Panc1 (cell line): ENCODE measurements at regions not wholly inside any gene's neighbourhood (a gene's known extent, or its start where the extent isn't known, plus 50 kb on each side); places are given as distances from the start of the nearest gene placed in this dataset.

Experiments used
- ATAC-seq: fragments of 200-7000 bp; cut with Tn5 transposase; 2 replicates; pipeline ENCODE4 v1.9.1; 2020; ENCODE audit warnings: mild to moderate bottlenecking, moderate library complexity
- BruUV-seq: library from RNA; stranded (reverse); fragments of 400-500 nt; replicated peaks from 2 replicates; lab custom pipeline; 2021; lab: Mats Ljungman, UMichigan
- CTCF ChIA-PET: fragments of 300-600 bp; sonication (Branson Sonifier 250); formaldehyde crosslinking; loops from one replicate; lab custom pipeline; 2022; ENCODE audit warnings: antibody characterized with exemption; lab: Charles Lee
- POLR2A ChIA-PET: fragments of 300-600 bp; sonication (Branson Sonifier 250); formaldehyde crosslinking; loops from one replicate; lab custom pipeline; 2022; ENCODE audit warnings: antibody characterized with exemption; lab: Charles Lee
- DNase-seq: peaks from one replicate; pipeline ENCODE4 v3.0.0-alpha.2; 2010; ENCODE audit warnings: low read depth, low spot score
- H3K27ac ChIP-seq: 2 replicates; pipeline ENCODE4 v1.5.1; 2011; ENCODE audit warnings: mild to moderate bottlenecking, low read length, inconsistent platforms
- H3K27me3 ChIP-seq: fragments of 200-500 bp; sonication (Bioruptor generic); 2 replicates; pipeline ENCODE4 v1.6.0; 2014; ENCODE audit warnings: low read length, inconsistent platforms; ENCODE audit not compliant: control insufficient read depth, insufficient read depth
- H3K36me3 ChIP-seq: fragments of 200-500 bp; sonication (Bioruptor generic); 2 replicates; pipeline ENCODE4 v1.5.1; 2014; ENCODE audit warnings: inconsistent platforms, mild to moderate bottlenecking, low read length, moderate library complexity; ENCODE audit not compliant: control insufficient read depth, insufficient read depth
- H3K4me1 ChIP-seq: 2 replicates; pipeline ENCODE4 v1.5.1; 2011; ENCODE audit warnings: inconsistent platforms, mild to moderate bottlenecking, low read length, moderate library complexity; ENCODE audit not compliant: control insufficient read depth, insufficient read depth
- H3K4me3 ChIP-seq, 2 experiments: 2 replicates each; pipeline ENCODE4 v1.5.1; 2011 to 2012; ENCODE audit warnings: low read depth in 2 of 2, low read length in 2 of 2, mild to moderate bottlenecking in 2 of 2, inconsistent platforms in 1 of 2, moderate library complexity in 1 of 2
- H3K9me3 ChIP-seq: fragments of 200-500 bp; sonication (Bioruptor generic); 2 replicates; pipeline ENCODE4 v1.5.1; 2014; ENCODE audit warnings: low read depth, mild to moderate bottlenecking, inconsistent platforms, low read length, moderate library complexity; ENCODE audit not compliant: control insufficient read depth, insufficient read depth
- CTCF ChIP-seq: fragments of 450-650 bp; IDR thresholded peaks from 2 replicates; pipeline ENCODE4 v1.5.1; 2017; ENCODE audit warnings: mild to moderate bottlenecking
- POLR2AphosphoS5 ChIP-seq: IDR thresholded peaks from 2 replicates; pipeline ENCODE4 v1.6.1; 2012; ENCODE audit warnings: mild to moderate bottlenecking, low read depth, low read length, moderate library complexity
- REST ChIP-seq, 2 experiments: IDR thresholded peaks; 2 replicates each; pipeline ENCODE4 v1.6.1; 2011 to 2012; ENCODE audit warnings: low read depth in 2 of 2, control low read depth in 1 of 2, low read length in 1 of 2, mild to moderate bottlenecking in 1 of 2, moderate library complexity in 1 of 2; ENCODE audit not compliant: insufficient read depth in 1 of 2
- SIN3A ChIP-seq: IDR thresholded peaks from 2 replicates; pipeline ENCODE4 v1.6.1; 2012; ENCODE audit warnings: low read depth, mild to moderate bottlenecking, low read length, moderate library complexity, borderline replicate concordance; ENCODE audit not compliant: insufficient read depth
- TCF7L2 ChIP-seq: IDR thresholded peaks from 2 replicates; pipeline ENCODE4 v1.6.1; 2011; ENCODE audit warnings: mild to moderate bottlenecking, low read depth, low read length, inconsistent platforms
- in situ Hi-C: cut with HindIII; loops from 2 replicates; pipeline ENCODE4 v1.10.0; 2016; ENCODE audit warnings: low sequenced_read_pairs, low pct_unique_long_range_greater_than_20kb
- intact Hi-C: fragments of 100-400 bp; cut with micrococcal nuclease; formaldehyde crosslinking; loops from one replicate; pipeline ENCODE4 v1.10.0; 2022; ENCODE audit not compliant: unreplicated experiment

- H3K4me3 ChIP-seq = no peak overlapping the region
- no peaks in the 10 kb centered on the region for H3K36me3 ChIP-seq
- intact Hi-C loops (no loop called here), in situ Hi-C loops (no loop called here)
- ATAC-seq (no peak), DNase-seq (no peak)
- H3K27ac ChIP-seq = no peak overlapping the region
- TF ChIP-seq TCF7L2 (no peak), CTCF (no peak), SIN3A (no peak)
- no peaks in the 10 kb centered on the region; the same call in 1 of the 2 replicates for H3K27me3 ChIP-seq
- CTCF ChIA-PET = no interaction called here
- POLR2A ChIA-PET = no interaction called here
- no peaks in the 10 kb centered on the region for H3K4me1 ChIP-seq
- H3K9me3 ChIP-seq = no peaks in the 10 kb centered on the region
- BruUV-seq = no TSS peak
Observed at GRCh38 chr5:152674403-152674802, 269.3 kb upstream of the NMUR2 start.

DNA sequence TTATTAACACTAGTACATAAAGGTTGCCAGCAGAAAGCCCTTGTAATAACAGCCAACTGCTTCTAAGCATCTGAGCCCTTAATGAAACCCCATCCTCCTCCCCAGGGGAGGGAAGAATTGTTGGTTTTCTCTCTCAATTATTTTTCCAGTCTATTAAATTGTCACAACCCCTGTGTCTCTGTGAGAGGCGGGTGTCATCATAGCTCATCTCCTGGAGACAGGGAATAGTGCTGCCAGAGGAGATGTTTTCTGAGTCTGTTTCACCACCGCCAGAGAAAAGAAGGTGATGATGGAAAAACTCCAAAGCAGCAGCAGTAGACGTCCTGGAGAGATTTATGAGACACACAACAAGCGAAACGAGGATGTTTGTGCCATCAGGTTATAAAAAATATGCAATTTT, 271.1 kb upstream of the NMUR2 start:
- TF ChIP-seq TCF7L2 (no peak), SIN3A (no peak), CTCF (no peak), POLR2AphosphoS5 (no peak), REST (IDR thresholded peaks at IDR 0.05; ENCODE audit: insufficient read depth in 1 of 2, low read depth in 2 of 2, low read length in 1 of 2) (no peak)
- ChIA-PET POLR2A (no interaction called here), CTCF (no interaction called here)
- no peaks in the 10 kb centered on the region for H3K9me3 ChIP-seq
- H3K36me3 ChIP-seq = no peaks in the 10 kb centered on the region
- no TSS peak for BruUV-seq
- no peaks in the 10 kb centered on the region for H3K4me1 ChIP-seq
- intact Hi-C loops = no loop called here
- no peak for DNase-seq
- in situ Hi-C loops = no loop called here
- no peak for ATAC-seq
- H3K27me3 ChIP-seq = no peaks in the 10 kb centered on the region; the same call in 1 of the 2 replicates
- H3K4me3 ChIP-seq = no peak overlapping the region
- no peak overlapping the region for H3K27ac ChIP-seq
